HG03066 (cell line): ENCODE measurements at regions not wholly inside any gene's neighbourhood (a gene's known extent, or its start where the extent isn't known, plus 50 kb on each side); places are given as distances from the start of the nearest gene placed in this dataset.
"Not testable (repeated sequence)": the region's sequence is repeated elsewhere in the genome, so short reads cannot be mapped to it uniquely, and the experiment has no call there.

Source experiments
- ATAC-seq: cut with Tn5 transposase; IDR thresholded peaks from one replicate; pipeline ENCODE4 v1.9.1; 2021; ENCODE audit warnings: low read depth; ENCODE audit not compliant: unreplicated experiment

DNA sequence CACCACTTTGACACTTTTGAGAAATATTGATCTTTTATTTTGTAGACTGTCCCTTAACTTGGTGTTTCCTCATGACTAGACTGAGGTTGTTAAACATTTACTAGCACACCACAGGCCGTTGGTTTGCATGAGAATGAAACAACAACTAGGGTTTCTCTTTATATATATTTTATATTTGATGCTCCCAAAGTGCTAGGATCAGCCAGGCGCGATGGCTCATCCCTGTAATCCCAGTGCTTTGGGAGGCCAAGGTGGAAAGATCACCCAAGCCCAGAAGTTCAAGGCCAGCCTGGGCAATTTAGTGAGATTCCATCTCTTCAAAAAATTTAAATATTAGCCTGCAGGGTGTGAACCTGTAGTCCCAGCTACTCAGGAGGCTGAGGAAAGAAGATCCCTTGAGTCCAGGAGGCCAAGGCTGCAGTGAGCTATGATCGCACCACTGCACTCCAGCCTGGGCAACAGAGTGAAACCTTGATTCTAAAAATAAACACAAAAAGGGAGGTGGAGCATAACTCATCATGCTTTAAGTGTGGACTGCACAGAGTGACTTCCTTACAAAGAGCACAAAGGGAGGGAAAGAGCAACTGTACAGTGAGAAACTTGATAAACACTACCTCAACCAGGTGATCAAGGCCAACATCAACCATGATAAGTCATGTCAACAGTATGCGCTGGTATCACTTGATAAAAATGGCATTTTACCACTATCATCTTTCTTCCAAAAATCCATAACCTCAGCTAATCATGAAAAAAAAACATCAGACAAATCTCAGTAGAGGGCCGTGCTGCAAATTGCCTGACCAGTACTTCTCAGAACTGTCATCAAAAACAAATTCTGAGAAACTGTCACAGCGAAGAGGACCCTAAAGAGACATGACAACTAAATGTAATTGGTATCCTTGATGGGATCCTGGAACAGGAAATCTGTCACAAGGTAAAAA lies 72.8 kb upstream of the ATF7IP2 start:
- ATAC-seq: peak; percentile 85

DNA sequence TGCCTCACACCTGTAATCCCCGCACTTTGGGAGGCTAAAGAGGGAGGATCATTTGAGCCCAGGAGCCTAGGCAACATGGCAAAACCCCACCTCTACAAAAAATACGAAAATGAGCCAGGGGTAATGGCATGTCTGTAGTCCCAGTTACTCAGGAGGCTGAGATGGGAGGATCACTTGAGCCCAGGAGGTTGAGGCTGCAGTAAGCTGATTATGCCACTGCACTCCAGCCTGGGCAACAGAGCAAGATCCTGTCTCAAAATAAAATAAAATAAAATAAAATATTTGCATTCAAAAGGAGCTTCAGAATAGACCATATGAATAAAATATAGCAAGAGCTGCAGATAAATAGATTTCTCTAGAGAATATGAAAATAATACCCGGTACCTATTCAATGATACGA lies 71.5 kb upstream of the ATF7IP2 start:
- no peak for ATAC-seq

GRCh38 chr16:10314811-10315210 lies 71.0 kb upstream of the ATF7IP2 start:
- ATAC-seq: no peak

DNA sequence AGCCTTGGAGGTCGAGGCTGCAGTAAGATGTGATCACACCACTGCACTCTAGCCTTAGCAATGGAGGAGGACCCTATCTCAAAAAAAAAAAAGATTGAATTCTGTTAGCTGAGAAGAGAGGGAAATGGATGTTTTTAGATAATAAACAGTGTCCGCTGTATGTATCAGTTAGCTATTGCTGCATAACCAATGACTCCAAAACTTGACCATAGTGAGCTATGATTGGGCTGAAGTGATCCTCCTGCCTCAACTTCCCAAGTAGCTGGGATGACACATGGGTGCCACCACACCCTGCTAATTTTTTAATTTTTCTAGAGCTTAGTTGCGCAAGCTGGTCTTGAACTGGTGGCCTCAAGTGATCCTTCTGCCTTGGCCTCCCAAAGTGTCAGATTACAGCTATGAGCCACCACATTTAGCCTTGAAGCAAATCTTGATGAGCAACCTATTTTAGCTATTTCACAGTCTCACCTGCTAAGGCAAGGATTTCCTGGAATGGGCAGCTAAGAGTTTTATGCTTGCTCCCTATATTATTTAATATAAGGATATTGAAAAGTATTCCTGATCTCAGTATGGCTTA lies 68.3 kb upstream of the ATF7IP2 start:
- no peak for ATAC-seq

GRCh38 chr16:10318798-10319500 lies 66.9 kb upstream of the ATF7IP2 start:
- ATAC-seq: no peak

- no peak for ATAC-seq
These were observed 64.2 kb upstream of the ATF7IP2 start for GRCh38 chr16:10321407-10322387.

DNA sequence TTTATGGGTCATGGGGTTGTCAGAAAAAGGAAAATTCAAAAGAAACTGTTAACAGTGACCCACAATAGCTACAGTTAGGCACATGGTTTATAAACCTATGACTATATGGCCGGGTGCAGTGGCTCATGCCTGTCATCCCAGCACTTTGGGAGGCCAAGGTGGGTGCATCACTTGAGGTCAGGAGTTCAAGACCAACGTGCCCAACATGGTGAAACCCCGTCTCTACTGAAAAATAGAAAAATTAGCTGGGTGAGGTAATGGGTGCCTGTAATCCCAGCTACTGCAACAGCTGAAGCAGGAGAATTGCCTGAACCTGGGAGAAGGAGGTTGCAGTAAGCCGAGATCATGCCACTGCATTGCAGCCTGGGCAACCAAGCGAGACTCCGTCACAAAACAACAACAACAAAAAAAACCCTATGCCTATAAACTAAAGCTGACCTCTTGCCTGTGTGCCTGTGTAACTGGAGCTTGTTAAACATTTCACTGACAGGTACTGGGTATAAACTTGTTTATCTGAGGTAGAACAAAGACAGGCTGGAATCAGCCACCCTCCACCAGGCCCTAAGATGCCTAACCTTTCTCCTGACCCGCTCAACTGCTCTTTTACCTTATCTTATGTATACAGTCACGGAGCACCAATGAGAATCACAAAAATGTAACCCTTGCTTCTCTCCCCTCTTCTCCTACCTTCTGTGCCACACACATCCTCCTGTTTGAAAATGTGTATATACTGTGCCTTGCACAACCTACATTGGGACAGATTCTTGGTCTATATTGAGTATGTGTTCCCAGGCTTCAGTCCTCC lies 62.9 kb upstream of the ATF7IP2 start:
- no peak for ATAC-seq

DNA sequence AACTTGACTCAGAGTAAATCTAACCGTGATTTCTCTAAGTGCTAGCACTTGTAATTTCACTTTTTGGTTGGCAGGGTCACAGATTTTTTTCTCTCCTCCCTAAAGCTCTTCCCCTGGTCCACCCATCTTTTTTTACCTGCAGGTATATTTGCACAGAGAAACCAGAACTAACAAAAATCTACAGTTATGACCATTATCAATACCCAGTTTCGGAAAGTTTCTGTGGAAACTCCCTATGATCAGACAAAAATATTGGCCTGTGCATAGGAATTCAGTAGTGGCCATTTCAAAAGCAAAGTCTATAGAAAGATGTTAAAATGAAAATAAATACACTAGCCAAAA lies 62.4 kb upstream of the ATF7IP2 start:
- ATAC-seq: no peak

DNA sequence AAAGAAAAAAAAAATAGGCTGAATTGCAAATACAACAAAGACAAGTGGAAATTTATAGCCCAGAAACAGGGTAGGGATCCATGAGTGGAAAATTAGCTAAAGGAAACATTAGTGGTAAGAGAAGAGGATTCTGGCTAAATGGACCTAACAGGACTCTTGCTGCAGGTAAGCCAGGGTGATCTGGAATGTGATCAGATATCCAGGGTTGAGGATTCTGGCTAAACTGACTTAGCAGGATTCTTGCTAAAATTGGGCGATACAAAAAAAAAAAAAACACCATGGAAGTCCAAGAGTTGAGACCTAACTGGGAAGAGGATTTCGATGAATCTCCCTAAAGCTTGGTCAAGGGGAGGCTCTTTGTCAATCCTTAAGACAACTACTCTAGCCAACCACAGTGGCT lies 61.7 kb upstream of the ATF7IP2 start:
- ATAC-seq: no peak

DNA sequence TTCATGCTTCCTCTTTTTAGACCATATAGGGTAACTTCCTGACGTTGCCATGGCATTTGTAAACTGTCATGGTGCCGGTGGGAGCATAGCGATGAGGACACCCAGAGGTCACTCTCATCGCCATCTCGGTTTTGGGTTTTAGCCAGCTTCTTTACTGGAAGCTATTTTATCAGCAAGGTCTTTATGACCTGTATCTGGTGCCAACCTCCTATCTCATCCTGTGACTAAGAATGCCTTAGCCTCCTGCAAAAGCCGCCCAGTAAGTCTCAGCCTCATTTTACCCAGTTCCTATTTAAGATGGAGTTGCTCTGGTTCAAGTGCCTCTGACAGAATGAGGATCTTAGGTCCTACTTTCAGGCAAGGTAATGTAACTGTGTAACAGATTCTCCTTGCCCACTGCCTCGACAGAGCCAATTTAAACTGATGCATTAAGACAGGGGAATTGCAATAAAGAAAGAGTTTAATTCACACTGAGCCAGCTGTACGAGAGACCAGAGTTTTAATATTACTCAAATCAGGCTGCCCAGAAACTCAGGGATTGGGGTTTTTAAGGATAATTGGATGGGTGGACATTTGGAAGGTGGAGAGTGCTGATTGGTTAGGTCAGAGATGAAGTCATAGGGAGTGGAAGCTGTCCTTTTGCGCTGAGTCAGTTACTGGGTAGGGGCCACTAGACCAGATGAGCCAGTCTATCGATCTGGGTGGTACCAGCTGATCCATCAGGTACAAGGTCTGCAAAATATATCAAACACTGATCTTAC lies 59.9 kb upstream of the ATF7IP2 start:
- ATAC-seq: no peak

DNA sequence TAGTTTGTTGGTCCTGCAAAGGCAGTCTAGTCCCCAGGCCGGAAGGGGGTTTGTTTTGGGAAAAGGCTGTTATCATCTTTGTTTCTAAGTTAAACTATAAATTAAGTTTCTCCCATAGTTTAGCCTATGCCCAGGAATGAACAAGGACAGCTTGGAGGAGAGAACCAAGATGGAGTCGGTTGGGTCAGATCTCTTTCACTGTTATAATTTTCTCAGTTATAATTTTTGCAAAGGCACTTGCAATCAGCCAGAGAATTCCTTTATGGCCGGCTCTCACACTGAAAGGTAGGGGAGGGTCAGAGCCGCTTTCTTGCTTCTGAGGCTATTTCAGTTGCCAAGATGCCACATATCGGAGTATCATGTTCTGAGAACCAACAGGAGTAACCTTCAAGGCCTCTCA lies 59.2 kb upstream of the ATF7IP2 start:
- no peak for ATAC-seq

- ATAC-seq: not testable (repeated sequence)
These were observed 57.6 kb upstream of the ATF7IP2 start for GRCh38 chr16:10328291-10328690.

GRCh38 chr16:10332241-10332640 lies 53.6 kb upstream of the ATF7IP2 start:
- ATAC-seq: no peak

- ATAC-seq: no peak
These were observed 53.1 kb upstream of the ATF7IP2 start for GRCh38 chr16:10332775-10333174.

DNA sequence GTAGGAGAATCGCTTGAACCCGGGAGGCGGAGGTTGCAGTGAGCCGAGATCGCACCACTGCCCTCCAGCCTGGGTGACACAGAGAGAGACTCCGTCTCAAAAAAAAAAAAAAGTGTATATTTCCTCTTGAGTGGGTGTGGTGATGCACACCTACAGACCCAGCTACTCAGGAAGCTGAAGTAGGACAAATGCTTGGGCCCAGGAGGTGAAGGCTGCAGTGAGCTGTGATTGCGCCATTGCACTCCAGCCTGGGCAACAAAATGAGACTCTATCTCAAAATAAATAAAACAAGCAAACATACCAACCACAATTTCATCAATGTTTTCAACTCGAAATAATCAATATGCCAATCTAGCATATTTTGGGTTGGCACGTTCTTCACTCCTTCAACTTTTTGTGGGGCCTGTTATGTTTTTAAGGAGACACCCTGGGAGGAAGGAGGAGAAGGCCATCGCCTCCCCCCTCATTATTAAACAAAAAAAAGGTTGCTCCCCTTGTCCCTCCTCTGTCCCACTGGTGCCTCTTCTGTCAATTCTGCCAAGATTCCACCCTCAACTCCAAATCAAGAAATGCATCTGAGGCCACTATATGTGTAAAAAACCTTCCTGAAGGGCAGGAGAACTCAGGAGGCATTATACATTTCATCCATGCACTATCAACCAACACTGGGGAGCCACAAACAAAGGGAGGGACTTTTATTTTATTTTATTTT lies 52.4 kb upstream of the ATF7IP2 start:
- no peak for ATAC-seq

DNA sequence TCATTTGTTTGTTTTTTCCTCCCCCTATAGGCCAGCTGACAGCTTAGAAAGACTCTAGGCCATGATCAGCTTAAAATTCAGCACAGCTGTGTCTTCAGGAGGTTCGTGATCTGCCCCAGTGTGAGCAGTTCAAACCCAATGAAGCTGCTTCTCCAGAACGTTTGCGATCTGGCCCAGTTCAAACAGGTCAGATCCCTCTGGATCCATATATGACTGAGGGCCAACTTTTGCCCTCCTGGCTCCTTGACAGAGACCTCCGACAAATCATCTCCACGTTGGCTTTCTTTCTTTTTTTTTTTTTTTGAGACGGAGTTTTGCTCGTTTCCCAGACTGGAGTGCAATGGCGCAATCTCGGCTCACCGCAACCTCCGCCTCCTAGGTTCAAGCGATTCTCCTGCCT lies 50.2 kb upstream of the ATF7IP2 start:
- ATAC-seq: no peak
